ENCODE measurements at regions not wholly inside any gene's neighbourhood (a gene's known extent, or its start where the extent isn't known, plus 50 kb on each side); places are given as distances from the start of the nearest gene placed in this dataset.

DNA sequence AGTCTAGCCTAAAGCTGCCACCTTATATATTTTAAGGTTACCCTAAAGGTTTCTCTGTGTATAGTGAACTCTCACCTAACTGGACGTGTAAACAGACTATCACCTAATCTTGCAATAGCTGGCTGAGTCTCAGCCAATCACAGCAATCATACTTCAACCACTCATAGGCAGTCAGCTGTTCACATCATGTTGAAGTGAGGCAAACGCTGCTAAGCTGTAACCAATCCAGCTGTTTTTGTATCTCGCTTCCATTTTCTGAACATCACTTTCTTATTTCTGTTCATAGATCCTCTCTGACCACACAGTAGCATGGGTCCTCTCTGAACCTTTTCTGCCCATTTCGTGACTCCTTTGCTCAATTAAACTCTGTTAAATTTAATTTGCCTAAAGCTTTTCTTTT lies 468.2 kb upstream of the POU3F3 start:
- TF ChIP-seq, protein P1, sequence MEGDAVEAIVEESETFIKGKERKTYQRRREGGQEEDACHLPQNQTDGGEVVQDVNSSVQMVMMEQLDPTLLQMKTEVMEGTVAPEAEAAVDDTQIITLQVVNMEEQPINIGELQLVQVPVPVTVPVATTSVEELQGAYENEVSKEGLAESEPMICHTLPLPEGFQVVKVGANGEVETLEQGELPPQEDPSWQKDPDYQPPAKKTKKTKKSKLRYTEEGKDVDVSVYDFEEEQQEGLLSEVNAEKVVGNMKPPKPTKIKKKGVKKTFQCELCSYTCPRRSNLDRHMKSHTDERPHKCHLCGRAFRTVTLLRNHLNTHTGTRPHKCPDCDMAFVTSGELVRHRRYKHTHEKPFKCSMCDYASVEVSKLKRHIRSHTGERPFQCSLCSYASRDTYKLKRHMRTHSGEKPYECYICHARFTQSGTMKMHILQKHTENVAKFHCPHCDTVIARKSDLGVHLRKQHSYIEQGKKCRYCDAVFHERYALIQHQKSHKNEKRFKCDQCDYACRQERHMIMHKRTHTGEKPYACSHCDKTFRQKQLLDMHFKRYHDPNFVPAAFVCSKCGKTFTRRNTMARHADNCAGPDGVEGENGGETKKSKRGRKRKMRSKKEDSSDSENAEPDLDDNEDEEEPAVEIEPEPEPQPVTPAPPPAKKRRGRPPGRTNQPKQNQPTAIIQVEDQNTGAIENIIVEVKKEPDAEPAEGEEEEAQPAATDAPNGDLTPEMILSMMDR (IDR thresholded peaks at IDR 0.05) = no peak
- ChIA-PET POLR2A (no interaction called here), CTCF (no interaction called here)
- ATAC-seq (ENCODE audit: poor library complexity) = no peak
- no peak for DNase-seq
- Mint-ChIP-seq H3K27me3 (peaks cover 28% of the 10 kb centered on the region), H3K4me3 (no peak overlapping the region), H3K27ac (no peak overlapping the region), H3K4me1 (ENCODE audit: low read depth) (no peaks in the 10 kb centered on the region), H3K36me3 (ENCODE audit: low read depth) (no peaks in the 10 kb centered on the region), H3K9me3 (peaks cover 2% of the 10 kb centered on the region)
- intact Hi-C loops (cut with DNase I, micrococcal nuclease) = no loop called here
- H3K36me3 ChIP-seq (ENCODE audit: insufficient read depth, low read length) = no peaks in the 10 kb centered on the region
- peaks cover 0 to 5% of the 10 kb centered on the region in 2 experiments for H3K9me3 ChIP-seq (ENCODE audit: control insufficient read depth in 1 of 2, insufficient read depth in 1 of 2, low read length in 2 of 2)
- no peaks in the 10 kb centered on the region for H3K27me3 ChIP-seq (ENCODE audit: control insufficient read depth in 1 of 2, insufficient read depth in 2 of 2, low read length in 2 of 2)
- H3K4me1 ChIP-seq (ENCODE audit: insufficient read depth, low read length) = no peaks in the 10 kb centered on the region
- H3K27ac ChIP-seq (ENCODE audit: low read depth in 1 of 2, low read length in 2 of 2) = no peak overlapping the region
- no peak overlapping the region for H3K4me3 ChIP-seq (ENCODE audit: low read length)

- TF ChIP-seq, protein P1 (IDR thresholded peaks at IDR 0.05) = no peak
- CTCF ChIA-PET = no interaction called here
- Histone ChIP-seq H3K27ac (ENCODE audit: low read depth in 1 of 2, low read length in 2 of 2) (no peak overlapping the region), H3K36me3 (ENCODE audit: insufficient read depth, low read length) (no peaks in the 10 kb centered on the region), H3K4me3 (ENCODE audit: low read length) (no peak overlapping the region), H3K27me3 (ENCODE audit: control insufficient read depth in 1 of 2, insufficient read depth in 2 of 2, low read length in 2 of 2) (no peaks in the 10 kb centered on the region), H3K9me3 (ENCODE audit: control insufficient read depth in 1 of 2, insufficient read depth in 1 of 2, low read length in 2 of 2) (peaks cover 0 to 5% of the 10 kb centered on the region in 2 experiments), H3K4me1 (ENCODE audit: insufficient read depth, low read length) (no peaks in the 10 kb centered on the region)
- ATAC-seq (ENCODE audit: poor library complexity) (no peak), DNase-seq (no peak)
- POLR2A ChIA-PET = no interaction called here
- H3K9me3 Mint-ChIP-seq = peaks cover 2% of the 10 kb centered on the region
- H3K36me3 Mint-ChIP-seq (ENCODE audit: low read depth) = no peaks in the 10 kb centered on the region
- intact Hi-C loops (cut with DNase I, micrococcal nuclease) = no loop called here
- no peak overlapping the region for H3K27ac Mint-ChIP-seq
- H3K4me1 Mint-ChIP-seq (ENCODE audit: low read depth) = no peaks in the 10 kb centered on the region
- no peak overlapping the region for H3K4me3 Mint-ChIP-seq
- peaks cover 37% of the 10 kb centered on the region for H3K27me3 Mint-ChIP-seq
These were observed 465.6 kb upstream of the POU3F3 start for GRCh38 chr2:104388296-104388695.

- ATAC-seq (ENCODE audit: poor library complexity) (no peak), DNase-seq (no peak)
- no peak overlapping the region for H3K4me3 Mint-ChIP-seq
- CTCF ChIA-PET = no interaction called here
- intact Hi-C loops (cut with DNase I, micrococcal nuclease) = no loop called here
- TF ChIP-seq, protein P1 (IDR thresholded peaks at IDR 0.05) = no peak
- H3K27ac Mint-ChIP-seq = no peak overlapping the region
- Histone ChIP-seq H3K4me3 (ENCODE audit: low read length) (no peak overlapping the region), H3K4me1 (ENCODE audit: insufficient read depth, low read length) (no peaks in the 10 kb centered on the region), H3K27ac (ENCODE audit: low read depth in 1 of 2, low read length in 2 of 2) (no peak overlapping the region), H3K36me3 (ENCODE audit: insufficient read depth, low read length) (no peaks in the 10 kb centered on the region), H3K9me3 (ENCODE audit: control insufficient read depth in 1 of 2, insufficient read depth in 1 of 2, low read length in 2 of 2) (peaks cover 0 to 12% of the 10 kb centered on the region in 2 experiments), H3K27me3 (ENCODE audit: control insufficient read depth in 1 of 2, insufficient read depth in 2 of 2, low read length in 2 of 2) (no peaks in the 10 kb centered on the region)
- POLR2A ChIA-PET = no interaction called here
- H3K36me3 Mint-ChIP-seq (ENCODE audit: low read depth) = no peaks in the 10 kb centered on the region
- peaks cover 5% of the 10 kb centered on the region for H3K27me3 Mint-ChIP-seq
- no peaks in the 10 kb centered on the region for H3K9me3 Mint-ChIP-seq
- H3K4me1 Mint-ChIP-seq (ENCODE audit: low read depth) = no peaks in the 10 kb centered on the region
These were observed 451.1 kb upstream of the POU3F3 start for GRCh38 chr2:104402825-104403224.
